IMR-90 (cell line): ENCODE measurements at regions not wholly inside any gene's neighbourhood (a gene's known extent, or its start where the extent isn't known, plus 50 kb on each side); places are given as distances from the start of the nearest gene placed in this dataset.

ENCODE experiments used
- ATAC-seq: fragments of 200-7000 bp; cut with Tn5 transposase; 2 replicates; pipeline ENCODE4 v1.9.1; 2020; ENCODE audit warnings: low read depth, mild to moderate bottlenecking, moderate library complexity
- BruUV-seq: library from RNA; stranded (reverse); fragments of 400-500 nt; replicated peaks from 2 replicates; lab custom pipeline; 2021; lab: Mats Ljungman, UMichigan
- CTCF ChIA-PET: fragments of 300-600 bp; formaldehyde crosslinking; extraction: SDS; loops from one replicate; lab custom pipeline; 2021; ENCODE audit warnings: antibody characterized with exemption; lab: Yijun Ruan, JAX
- POLR2A ChIA-PET: fragments of 300-600 bp; sonication (Branson Sonifier 250); formaldehyde crosslinking; loops from one replicate; lab custom pipeline; 2022; ENCODE audit warnings: antibody characterized with exemption; ENCODE audit not compliant: unreplicated experiment; lab: Charles Lee
- DNase-seq: peaks from one replicate; pipeline ENCODE4 v3.0.0; 2013
- H2AFZ ChIP-seq: replicated peaks from 2 replicates; pipeline ENCODE3; 2013; ENCODE audit warnings: low read length, mild to moderate bottlenecking; ENCODE audit not compliant: poor library complexity
- H2AK5ac ChIP-seq: 2 replicates; pipeline ENCODE4 v1.6.1; 2013; ENCODE audit warnings: low read depth, low read length, inconsistent platforms
- H2AK9ac ChIP-seq: replicated peaks from 2 replicates; pipeline ENCODE3; 2013; ENCODE audit warnings: mild to moderate bottlenecking, low read depth, low read length, moderate library complexity; ENCODE audit not compliant: poor library complexity
- H2BK120ac ChIP-seq: 2 replicates; pipeline ENCODE4 v1.6.1; 2013; ENCODE audit warnings: low read depth, low read length, inconsistent platforms
- H2BK15ac ChIP-seq: 3 replicates; pipeline ENCODE4 v1.6.1; 2013; ENCODE audit warnings: low read depth, low read length, inconsistent platforms
- H2BK20ac ChIP-seq: 2 replicates; pipeline ENCODE4 v1.6.1; 2013; ENCODE audit warnings: low read depth, mild to moderate bottlenecking, inconsistent platforms, low read length, moderate library complexity
- H2BK5ac ChIP-seq: 2 replicates; pipeline ENCODE4 v1.6.1; 2013; ENCODE audit warnings: mild to moderate bottlenecking, low read depth, low read length, inconsistent platforms; ENCODE audit not compliant: poor library complexity, severe bottlenecking
- H3K14ac ChIP-seq: replicated peaks from 2 replicates; pipeline ENCODE4 v1.6.1; 2013; ENCODE audit warnings: low read depth, low read length, inconsistent platforms
- H3K18ac ChIP-seq: 2 replicates; pipeline ENCODE4 v1.6.1; 2013; ENCODE audit warnings: low read depth, low read length, control low read depth
- H3K23ac ChIP-seq: 2 replicates; pipeline ENCODE4 v1.6.1; 2013; ENCODE audit warnings: low read depth, low read length, inconsistent platforms
- H3K27ac ChIP-seq: 2 replicates; pipeline ENCODE4 v1.5.1; 2013; ENCODE audit warnings: mild to moderate bottlenecking, control low read depth, low read length; ENCODE audit not compliant: insufficient read depth
- H3K27me3 ChIP-seq: 2 replicates; pipeline ENCODE4 v1.6.1; 2013; ENCODE audit warnings: low read length; ENCODE audit not compliant: control insufficient read depth, insufficient read depth
- H3K36me3 ChIP-seq: 2 replicates; pipeline ENCODE4 v1.6.1; 2013; ENCODE audit warnings: low read length, mixed read lengths; ENCODE audit not compliant: control insufficient read depth, insufficient read depth
- H3K4ac ChIP-seq: 2 replicates; pipeline ENCODE4 v1.6.1; 2013; ENCODE audit warnings: low read depth, low read length, inconsistent platforms
- H3K4me1 ChIP-seq: 2 replicates; pipeline ENCODE4 v1.6.1; 2013; ENCODE audit warnings: low read length, mixed read lengths; ENCODE audit not compliant: control insufficient read depth, insufficient read depth
- H3K4me2 ChIP-seq: 2 replicates; pipeline ENCODE4 v1.6.1; 2013; ENCODE audit warnings: low read depth, mild to moderate bottlenecking, control low read depth, low read length, moderate library complexity
- H3K4me3 ChIP-seq: 2 replicates; pipeline ENCODE4 v1.5.1; 2013; ENCODE audit warnings: low read depth, mild to moderate bottlenecking, control low read depth, low read length, moderate library complexity; ENCODE audit not compliant: insufficient read depth
- H3K56ac ChIP-seq: 2 replicates; pipeline ENCODE4 v1.6.1; 2013; ENCODE audit warnings: low read length, inconsistent platforms; ENCODE audit not compliant: insufficient read depth; ENCODE audit errors: extremely low read depth
- H3K79me1 ChIP-seq, 2 experiments: 2 replicates each; pipeline ENCODE4 v1.6.1; 2013; ENCODE audit warnings: low read length in 2 of 2, inconsistent platforms in 1 of 2, low read depth in 1 of 2
- H3K9ac ChIP-seq: 2 replicates; pipeline ENCODE4 v1.6.1; 2013; ENCODE audit warnings: low read depth, low read length, control low read depth
- H3K9me1 ChIP-seq: 2 replicates; pipeline ENCODE4 v1.6.1; 2013; ENCODE audit warnings: low read length, inconsistent platforms; ENCODE audit not compliant: insufficient read depth
- H3K9me3 ChIP-seq: 2 replicates; pipeline ENCODE4 v1.6.1; 2013; ENCODE audit warnings: low read length; ENCODE audit not compliant: control insufficient read depth, insufficient read depth
- H4K20me1 ChIP-seq: 2 replicates; pipeline ENCODE4 v1.6.1; 2013; ENCODE audit warnings: low read length, inconsistent platforms; ENCODE audit not compliant: insufficient read depth
- H4K5ac ChIP-seq: 2 replicates; pipeline ENCODE4 v1.6.1; 2013; ENCODE audit warnings: mild to moderate bottlenecking, low read depth, low read length, control low read depth
- H4K8ac ChIP-seq, 2 experiments: 2 replicates each; pipeline ENCODE4 v1.6.1; 2013; ENCODE audit warnings: low read depth in 2 of 2, low read length in 2 of 2, control low read depth in 1 of 2, inconsistent platforms in 1 of 2
- H4K91ac ChIP-seq: 2 replicates; pipeline ENCODE4 v1.6.1; 2013; ENCODE audit warnings: low read depth, low read length, inconsistent platforms; ENCODE audit not compliant: insufficient read depth
- BHLHE40 ChIP-seq: fragments of 150-350 bp; IDR thresholded peaks from 2 replicates; pipeline ENCODE4 v1.6.1; 2016; ENCODE audit warnings: mild to moderate bottlenecking, low read depth, low read length
- CEBPB ChIP-seq: IDR thresholded peaks from 2 replicates; pipeline ENCODE4 v1.6.1; 2012; ENCODE audit warnings: low read depth, low read length, improper control_type of control experiment
- CHD1 ChIP-seq: IDR thresholded peaks from 2 replicates; pipeline ENCODE4 v1.6.1; 2012; ENCODE audit warnings: low read depth, low read length, improper control_type of control experiment
- ELK1 ChIP-seq: fragments of 150-350 bp; IDR thresholded peaks from 2 replicates; pipeline ENCODE4 v1.6.1; 2016; ENCODE audit warnings: low read depth, mild to moderate bottlenecking, low read length, moderate library complexity, borderline replicate concordance
- FOS ChIP-seq: fragments of 150-350 bp; IDR thresholded peaks from 2 replicates; pipeline ENCODE4 v1.6.1; 2016; ENCODE audit warnings: low read depth, low read length
- MAFK ChIP-seq: IDR thresholded peaks from 2 replicates; pipeline ENCODE4 v1.6.1; 2012; ENCODE audit warnings: low read depth, low read length, improper control_type of control experiment
- MAZ ChIP-seq: IDR thresholded peaks from 2 replicates; pipeline ENCODE4 v1.6.1; 2012; ENCODE audit warnings: low read depth, mild to moderate bottlenecking, low read length, improper control_type of control experiment, moderate library complexity, borderline replicate concordance
- NFE2L2 ChIP-seq: fragments of 150-350 bp; IDR thresholded peaks from 2 replicates; pipeline ENCODE4 v1.6.1; 2016; ENCODE audit warnings: low read depth, mild to moderate bottlenecking, low read length
- POLR2A ChIP-seq: IDR thresholded peaks from 2 replicates; pipeline ENCODE4 v1.6.1; 2012; ENCODE audit warnings: mild to moderate bottlenecking, low read depth, low read length
- RAD21 ChIP-seq: IDR thresholded peaks from 2 replicates; pipeline ENCODE4 v1.6.1; 2012; ENCODE audit warnings: low read length, improper control_type of control experiment
- RFX5 ChIP-seq: IDR thresholded peaks from 2 replicates; pipeline ENCODE4 v1.8.0; 2012; ENCODE audit warnings: low read depth, mild to moderate bottlenecking, low read length, moderate library complexity
- SMC3 ChIP-seq: fragments of 150-350 bp; IDR thresholded peaks from 2 replicates; pipeline ENCODE4 v1.6.1; 2016; ENCODE audit warnings: low read depth, mild to moderate bottlenecking, antibody characterized with exemption, low read length, moderate library complexity
- dilution Hi-C: fragments of 300-500 bp; cut with HindIII; formaldehyde crosslinking; loops from one replicate; pipeline ENCODE4 v1.14.3; 2018; ENCODE audit warnings: low sequenced_read_pairs; ENCODE audit not compliant: unreplicated experiment
- in situ Hi-C: fragments of 300-500 bp; cut with MboI; formaldehyde crosslinking; loops from 3 replicates; pipeline ENCODE4 v1.14.3; 2019; ENCODE audit warnings: low sequenced_read_pairs, inconsistent platforms, mixed read lengths
- intact Hi-C: fragments of 100-400 bp; cut with micrococcal nuclease; formaldehyde crosslinking; loops from 2 replicates; pipeline ENCODE4 v1.10.0; 2022
- TF ChIP-seq, protein P1 (sequence below): fragments of 150-350 bp; IDR thresholded peaks from 2 replicates; pipeline ENCODE4 v1.6.1; 2017; ENCODE audit warnings: mild to moderate bottlenecking, antibody characterized with exemption, low read length, low read depth
- TF ChIP-seq, protein P2 (sequence below): conservative IDR thresholded peaks from 2 replicates; pipeline ENCODE4 v1.5.1; 2012; ENCODE audit warnings: mild to moderate bottlenecking, low read depth, low read length, improper control_type of control experiment

GRCh38 chr2:74763962-74764428 lies 69.9 kb upstream of the HK2 start:
- H2BK5ac ChIP-seq = peak overlapping the region; percentile 29
- peak overlapping the region; percentile 11 to 20; a peak in 2 of 4 replicates for H4K8ac ChIP-seq
- no peaks in the 10 kb centered on the region for H3K27me3 ChIP-seq
- DNase-seq = no peak
- ATAC-seq = no peak
- dilution Hi-C loops (no loop called here), intact Hi-C loops (loop anchor here (2.0 kb wide), 2 partner anchors 17 to 71 kb away; partner anchors contain the start of gene HK2), in situ Hi-C loops (no loop called here)
- peak overlapping the region; percentile 78 for H2BK20ac ChIP-seq
- no peak overlapping the region for H3K4me2 ChIP-seq
- H3K9ac ChIP-seq = no peak overlapping the region
- peak overlapping the region; percentile 4; the same call in 1 of the 2 replicates for H3K23ac ChIP-seq
- peak overlapping the region; percentile 71 for H2AK5ac ChIP-seq
- peak overlapping the region; percentile 26 for H4K91ac ChIP-seq
- H2BK120ac ChIP-seq = peak overlapping the region; percentile 63
- H3K27ac ChIP-seq = peak overlapping the region; percentile 1; the same call in 1 of the 2 replicates
- H3K18ac ChIP-seq = peak overlapping the region; percentile 12
- peaks cover 28% of the 10 kb centered on the region for H3K4me1 ChIP-seq
- peaks cover 30% of the 10 kb centered on the region for H3K9me1 ChIP-seq
- no peaks in the 10 kb centered on the region for H4K20me1 ChIP-seq
- peak overlapping the region; percentile 58 for H3K4ac ChIP-seq
- ChIA-PET CTCF (interaction anchor here (0.6 to 1.9 kb wide), 3 partner anchors 72 to 110 kb away, joined by 3 to 5 read pairs (median 4); no protein-coding TSS in a partner anchor), POLR2A (no interaction called here)
- TF ChIP-seq RFX5 (no peak), RAD21 (no peak), BHLHE40 (no peak), FOS (no peak), POLR2A (no peak), ELK1 (no peak), CHD1 (no peak), CEBPB (no peak), MAZ (no peak), MAFK (no peak), NFE2L2 (no peak), SMC3 (no peak)
- TF ChIP-seq, protein P1, sequence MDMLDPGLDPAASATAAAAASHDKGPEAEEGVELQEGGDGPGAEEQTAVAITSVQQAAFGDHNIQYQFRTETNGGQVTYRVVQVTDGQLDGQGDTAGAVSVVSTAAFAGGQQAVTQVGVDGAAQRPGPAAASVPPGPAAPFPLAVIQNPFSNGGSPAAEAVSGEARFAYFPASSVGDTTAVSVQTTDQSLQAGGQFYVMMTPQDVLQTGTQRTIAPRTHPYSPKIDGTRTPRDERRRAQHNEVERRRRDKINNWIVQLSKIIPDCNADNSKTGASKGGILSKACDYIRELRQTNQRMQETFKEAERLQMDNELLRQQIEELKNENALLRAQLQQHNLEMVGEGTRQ = no peak
- TF ChIP-seq, protein P2, sequence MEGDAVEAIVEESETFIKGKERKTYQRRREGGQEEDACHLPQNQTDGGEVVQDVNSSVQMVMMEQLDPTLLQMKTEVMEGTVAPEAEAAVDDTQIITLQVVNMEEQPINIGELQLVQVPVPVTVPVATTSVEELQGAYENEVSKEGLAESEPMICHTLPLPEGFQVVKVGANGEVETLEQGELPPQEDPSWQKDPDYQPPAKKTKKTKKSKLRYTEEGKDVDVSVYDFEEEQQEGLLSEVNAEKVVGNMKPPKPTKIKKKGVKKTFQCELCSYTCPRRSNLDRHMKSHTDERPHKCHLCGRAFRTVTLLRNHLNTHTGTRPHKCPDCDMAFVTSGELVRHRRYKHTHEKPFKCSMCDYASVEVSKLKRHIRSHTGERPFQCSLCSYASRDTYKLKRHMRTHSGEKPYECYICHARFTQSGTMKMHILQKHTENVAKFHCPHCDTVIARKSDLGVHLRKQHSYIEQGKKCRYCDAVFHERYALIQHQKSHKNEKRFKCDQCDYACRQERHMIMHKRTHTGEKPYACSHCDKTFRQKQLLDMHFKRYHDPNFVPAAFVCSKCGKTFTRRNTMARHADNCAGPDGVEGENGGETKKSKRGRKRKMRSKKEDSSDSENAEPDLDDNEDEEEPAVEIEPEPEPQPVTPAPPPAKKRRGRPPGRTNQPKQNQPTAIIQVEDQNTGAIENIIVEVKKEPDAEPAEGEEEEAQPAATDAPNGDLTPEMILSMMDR = no peak
- H3K4me3 ChIP-seq = no peak overlapping the region
- H3K36me3 ChIP-seq = no peaks in the 10 kb centered on the region
- no peak overlapping the region for H2AK9ac ChIP-seq
- BruUV-seq = no TSS peak
- no peaks in the 10 kb centered on the region for H3K79me1 ChIP-seq
- H3K56ac ChIP-seq = no peak overlapping the region
- no peaks in the 10 kb centered on the region for H3K9me3 ChIP-seq
- peak overlapping the region; percentile 82 for H3K14ac ChIP-seq
- H4K5ac ChIP-seq = peak overlapping the region; percentile 1; the same call in 1 of the 2 replicates
- no peak overlapping the region for H2AFZ ChIP-seq
- peak overlapping the region; percentile 71 for H2BK15ac ChIP-seq
